ENCODE measurements at regions not wholly inside any gene's neighbourhood (a gene's known extent, or its start where the extent isn't known, plus 50 kb on each side); places are given as distances from the start of the nearest gene placed in this dataset.

- no peak for FAIRE-seq
- TF ChIP-seq CTCF (optimal IDR thresholded peaks at IDR 0.05 in 1 of 3, IDR thresholded peaks at IDR 0.05 in 1 of 3, conservative IDR thresholded peaks at IDR 0.05 in 1 of 3; ENCODE audit: extremely low read depth in 1 of 3, insufficient read depth in 2 of 3, low read length in 3 of 3) (no peak), EZH2 (IDR thresholded peaks at IDR 0.05; ENCODE audit: low read length) (no peak)
- Histone ChIP-seq H4K20me1 (ENCODE audit: control insufficient read depth, extremely low read depth, insufficient read depth, low read length) (no peaks in the 10 kb centered on the region), H3K9me3 (ENCODE audit: control insufficient read depth, low read depth, low read length) (no peaks in the 10 kb centered on the region), H3K4me1 (ENCODE audit: control insufficient read depth, extremely low read depth, insufficient read depth, low read length) (no peaks in the 10 kb centered on the region), H3K9ac (ENCODE audit: control insufficient read depth, extremely low read depth, insufficient read depth, low read length) (no peak overlapping the region), H3K36me3 (ENCODE audit: control insufficient read depth in 2 of 2, extremely low read depth in 1 of 2, insufficient read depth in 2 of 2, low read length in 2 of 2) (no peaks in the 10 kb centered on the region), H3K4me2 (ENCODE audit: control insufficient read depth, extremely low read depth, insufficient read depth, low read depth, low read length) (no peak overlapping the region), H2AFZ (ENCODE audit: control insufficient read depth, low read length) (no peak overlapping the region), H3K27me3 (ENCODE audit: control insufficient read depth, extremely low read depth, insufficient read depth, low read length) (no peaks in the 10 kb centered on the region), H3K79me2 (ENCODE audit: control insufficient read depth, insufficient read depth, low read length) (no peaks in the 10 kb centered on the region), H3K4me3 (ENCODE audit: control insufficient read depth in 2 of 3, extremely low read depth in 1 of 3, insufficient read depth in 2 of 3, low read depth in 1 of 3, low read length in 3 of 3) (no peak overlapping the region), H3K9me1 (ENCODE audit: control insufficient read depth, extremely low read depth, insufficient read depth, low read length) (no peaks in the 10 kb centered on the region), H3K27ac (ENCODE audit: control insufficient read depth, insufficient read depth, low read length) (no peak overlapping the region)
- DNase-seq (ENCODE audit: low read depth, low spot score), result no peak
- dilution Hi-C loops (cut with MboI; ENCODE audit: extremely low pct_ligation_motif_present, low sequenced_read_pairs), result no loop called here
Observed at GRCh38 chr13:61045251-61045650, 370.4 kb downstream of the PCDH20 start.

- H3K79me2 ChIP-seq (ENCODE audit: control insufficient read depth, insufficient read depth, low read length), result no peaks in the 10 kb centered on the region
- no peak overlapping the region for H3K9ac ChIP-seq (ENCODE audit: control insufficient read depth, extremely low read depth, insufficient read depth, low read length)
- no peaks in the 10 kb centered on the region for H4K20me1 ChIP-seq (ENCODE audit: control insufficient read depth, extremely low read depth, insufficient read depth, low read length)
- H3K4me2 ChIP-seq (ENCODE audit: control insufficient read depth, extremely low read depth, insufficient read depth, low read depth, low read length), result no peak overlapping the region
- FAIRE-seq, result no peak
- no peaks in the 10 kb centered on the region for H3K9me1 ChIP-seq (ENCODE audit: control insufficient read depth, extremely low read depth, insufficient read depth, low read length)
- TF ChIP-seq EZH2 (IDR thresholded peaks at IDR 0.05; ENCODE audit: low read length) (no peak), CTCF (optimal IDR thresholded peaks at IDR 0.05 in 1 of 3, IDR thresholded peaks at IDR 0.05 in 1 of 3, conservative IDR thresholded peaks at IDR 0.05 in 1 of 3; ENCODE audit: extremely low read depth in 1 of 3, insufficient read depth in 2 of 3, low read length in 3 of 3) (no peak)
- H3K27ac ChIP-seq (ENCODE audit: control insufficient read depth, insufficient read depth, low read length), result no peak overlapping the region
- no peak for DNase-seq (ENCODE audit: low read depth, low spot score)
- H3K4me1 ChIP-seq (ENCODE audit: control insufficient read depth, extremely low read depth, insufficient read depth, low read length), result no peaks in the 10 kb centered on the region
- H3K27me3 ChIP-seq (ENCODE audit: control insufficient read depth, extremely low read depth, insufficient read depth, low read length), result no peaks in the 10 kb centered on the region
- no peaks in the 10 kb centered on the region for H3K36me3 ChIP-seq (ENCODE audit: control insufficient read depth in 2 of 2, extremely low read depth in 1 of 2, insufficient read depth in 2 of 2, low read length in 2 of 2)
- no peak overlapping the region for H3K4me3 ChIP-seq (ENCODE audit: control insufficient read depth in 2 of 3, extremely low read depth in 1 of 3, insufficient read depth in 2 of 3, low read depth in 1 of 3, low read length in 3 of 3)
- no peak overlapping the region for H2AFZ ChIP-seq (ENCODE audit: control insufficient read depth, low read length)
- no peaks in the 10 kb centered on the region for H3K9me3 ChIP-seq (ENCODE audit: control insufficient read depth, low read depth, low read length)
- dilution Hi-C loops (cut with MboI; ENCODE audit: extremely low pct_ligation_motif_present, low sequenced_read_pairs), result no loop called here
Observed at GRCh38 chr13:61040181-61040580, 375.5 kb downstream of the PCDH20 start.
